Stimulated activated CD8-positive, alpha-beta memory T cell treated with anti-CD3 and anti-CD28 coated beads, Interleukin-15, amount 100 ng/mL, for 4 hours (primary cell): ENCODE measurements at regions not wholly inside any gene's neighbourhood (a gene's known extent, or its start where the extent isn't known, plus 50 kb on each side); places are given as distances from the start of the nearest gene placed in this dataset.
A peak's percentile ranks its signal among the peaks of the same experiment; 100 is the strongest.

Experiments
- DNase-seq, 2 donors: peaks; one replicate each; pipeline ENCODE4 v3.0.0-alpha.2; 2020; ENCODE audit warnings: low read depth in 2 of 2

- DNase-seq: no peak
These were observed 764.7 kb downstream of the BRD1 start for GRCh38 chr22:49062802-49063544.

- no peak for DNase-seq
These were observed 765.4 kb downstream of the BRD1 start for GRCh38 chr22:49062155-49062801.

- DNase-seq: no peak
These were observed 769.8 kb downstream of the BRD1 start for GRCh38 chr22:49057910-49058309.

GRCh38 chr22:49056301-49056700 is 771.4 kb downstream of the BRD1 start:
- DNase-seq: no peak

GRCh38 chr22:49055406-49055805 is 772.3 kb downstream of the BRD1 start:
- DNase-seq: no peak

GRCh38 chr22:49053578-49053977 is 774.1 kb downstream of the BRD1 start:
- no peak for DNase-seq

GRCh38 chr22:49052560-49052959 is 775.1 kb downstream of the BRD1 start:
- DNase-seq: no peak

GRCh38 chr22:49052023-49052538 is 775.6 kb downstream of the BRD1 start:
- peak in 1 of 2 donors; percentile 28 for DNase-seq

- no peak for DNase-seq
These were observed 776.1 kb downstream of the BRD1 start for GRCh38 chr22:49051491-49052022.

- DNase-seq: no peak
These were observed 778.0 kb downstream of the BRD1 start for GRCh38 chr22:49049691-49050090.

GRCh38 chr22:49048591-49048990 is 779.1 kb downstream of the BRD1 start:
- no peak for DNase-seq

- no peak for DNase-seq
These were observed 780.2 kb downstream of the BRD1 start for GRCh38 chr22:49047447-49047846.

GRCh38 chr22:49046546-49047361 is 780.9 kb downstream of the BRD1 start:
- DNase-seq: no peak

GRCh38 chr22:49046000-49046545 is 781.6 kb downstream of the BRD1 start:
- DNase-seq: no peak

- DNase-seq: no peak
These were observed 782.4 kb downstream of the BRD1 start for GRCh38 chr22:49045276-49045675.

GRCh38 chr22:49044776-49045175 is 782.9 kb downstream of the BRD1 start:
- DNase-seq: no peak

- no peak for DNase-seq
These were observed 783.6 kb downstream of the BRD1 start for GRCh38 chr22:49044091-49044490.

- no peak for DNase-seq
These were observed 784.5 kb downstream of the BRD1 start for GRCh38 chr22:49042877-49043859.

- no peak for DNase-seq
These were observed 785.6 kb downstream of the BRD1 start for GRCh38 chr22:49042066-49042465.

GRCh38 chr22:49040754-49041467 is 786.8 kb downstream of the BRD1 start:
- no peak for DNase-seq
